ENCODE measurements at regions not wholly inside any gene's neighbourhood (a gene's known extent, or its start where the extent isn't known, plus 50 kb on each side); places are given as distances from the start of the nearest gene placed in this dataset.
"Not testable (repeated sequence)": the region's sequence is repeated elsewhere in the genome, so short reads cannot be mapped to it uniquely, and the experiment has no call there.

GRCh38 chr14:40679256-40679655, 927.4 kb upstream of the LRFN5 start:
- ATAC-seq = no peak
- Histone ChIP-seq H3K27ac (no peak overlapping the region), H3K36me3 (ENCODE audit: insufficient read depth in 1 of 2, low read depth in 1 of 2) (no peaks in the 10 kb centered on the region), H3K27me3 (ENCODE audit: insufficient read depth in 3 of 3, low read length in 2 of 3) (no peaks in the 10 kb centered on the region), H3K4me1 (no peaks in the 10 kb centered on the region), H3K9me3 (peaks cover 3% of the 10 kb centered on the region), H3K4me3 (no peak overlapping the region)
- intact Hi-C loops (cut with DNase I) = no loop called here
- no peak for TF ChIP-seq CTCF (IDR thresholded peaks at IDR 0.05)
- 77 to 97% (median 77%) methylated on average over 1 of the region's 1 CpG for WGBS, 3 donors
- no peak for DNase-seq

GRCh38 chr14:40677206-40677605, 929.5 kb upstream of the LRFN5 start:
- H3K27ac ChIP-seq; intact Hi-C loops (cut with DNase I); H3K9me3 ChIP-seq: not testable (repeated sequence)

DNA sequence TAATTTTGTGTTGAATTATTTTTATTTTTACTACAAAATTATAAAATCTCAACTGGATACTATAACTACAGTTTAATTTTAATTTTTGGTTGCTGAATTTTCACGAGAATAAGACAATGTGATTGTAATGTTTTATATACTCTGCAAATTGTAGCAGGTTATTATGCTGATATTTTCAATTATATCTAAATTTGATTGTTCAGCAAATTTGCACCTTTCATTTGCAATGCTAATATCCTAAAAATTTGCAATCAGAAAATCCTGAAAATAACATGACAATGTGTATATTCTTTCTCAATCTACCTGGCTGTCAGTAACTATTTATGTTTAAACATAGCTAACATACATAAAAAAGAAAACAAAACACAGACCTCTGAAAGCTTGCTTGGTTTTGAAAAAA, 932.2 kb upstream of the LRFN5 start:
- intact Hi-C loops (cut with DNase I) = no loop called here
- ATAC-seq = no peak
- DNase-seq = no peak
- WGBS, 3 donors = 64 to 88% (median 72%) methylated on average over 1 of the region's 1 CpG
- Histone ChIP-seq H3K27ac (no peak overlapping the region), H3K27me3 (ENCODE audit: insufficient read depth in 3 of 3, low read length in 2 of 3) (no peaks in the 10 kb centered on the region), H3K4me1 (no peaks in the 10 kb centered on the region), H3K36me3 (ENCODE audit: insufficient read depth in 1 of 2, low read depth in 1 of 2) (no peaks in the 10 kb centered on the region), H3K4me3 (no peak overlapping the region), H3K9me3 (peaks cover 3% of the 10 kb centered on the region)
- TF ChIP-seq CTCF (IDR thresholded peaks at IDR 0.05) = no peak

More at GRCh38 chr14:40677206-40677605, 929.5 kb upstream of the LRFN5 start:
- H3K36me3 ChIP-seq (ENCODE audit: insufficient read depth in 1 of 2, low read depth in 1 of 2); H3K27me3 ChIP-seq (ENCODE audit: insufficient read depth in 3 of 3, low read length in 2 of 3); H3K4me1 ChIP-seq; H3K4me3 ChIP-seq; DNase-seq; ATAC-seq: not testable (repeated sequence)

DNA sequence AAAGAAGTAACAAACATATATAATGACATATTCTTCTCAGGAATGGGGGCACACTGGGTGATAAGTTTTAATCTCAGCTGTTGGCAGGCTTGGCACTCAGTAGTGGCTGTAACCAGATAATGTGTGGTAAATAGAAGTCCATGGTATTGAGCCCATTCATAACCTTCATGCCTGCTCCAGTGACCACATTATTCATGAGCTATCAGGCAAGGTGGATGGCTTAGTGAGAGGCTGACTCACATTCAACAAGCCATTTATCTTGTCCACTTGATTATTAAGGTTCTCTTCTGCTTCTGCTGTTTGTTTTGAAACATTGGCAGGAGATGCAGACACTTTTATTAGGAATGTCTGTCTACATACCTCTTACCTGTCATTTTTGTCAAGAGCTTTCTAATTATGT, 950.4 kb upstream of the LRFN5 start:
- no peak overlapping the region for H3K4me3 ChIP-seq
- no peaks in the 10 kb centered on the region for H3K4me1 ChIP-seq
- ATAC-seq (no peak), DNase-seq (no peak)
- no peaks in the 10 kb centered on the region for H3K36me3 ChIP-seq (ENCODE audit: insufficient read depth in 1 of 2, low read depth in 1 of 2)
- no peak overlapping the region for H3K27ac ChIP-seq
- H3K9me3 ChIP-seq = no peaks in the 10 kb centered on the region
- no peak for TF ChIP-seq CTCF (IDR thresholded peaks at IDR 0.05)
- H3K27me3 ChIP-seq (ENCODE audit: insufficient read depth in 3 of 3, low read length in 2 of 3) = no peaks in the 10 kb centered on the region
- intact Hi-C loops (cut with DNase I) = no loop called here

- intact Hi-C loops (cut with DNase I) = no loop called here
- Histone ChIP-seq H3K4me3 (no peak overlapping the region), H3K9me3 (no peaks in the 10 kb centered on the region), H3K36me3 (ENCODE audit: insufficient read depth in 1 of 2, low read depth in 1 of 2) (no peaks in the 10 kb centered on the region), H3K4me1 (no peaks in the 10 kb centered on the region), H3K27ac (no peak overlapping the region), H3K27me3 (ENCODE audit: insufficient read depth in 3 of 3, low read length in 2 of 3) (no peaks in the 10 kb centered on the region)
- ATAC-seq = no peak
- no peak for TF ChIP-seq CTCF (IDR thresholded peaks at IDR 0.05)
- no peak for DNase-seq
Observed at GRCh38 chr14:40652089-40652691, 954.5 kb upstream of the LRFN5 start.
